ENCODE measurements at regions not wholly inside any gene's neighbourhood (a gene's known extent, or its start where the extent isn't known, plus 50 kb on each side); places are given as distances from the start of the nearest gene placed in this dataset.

DNA sequence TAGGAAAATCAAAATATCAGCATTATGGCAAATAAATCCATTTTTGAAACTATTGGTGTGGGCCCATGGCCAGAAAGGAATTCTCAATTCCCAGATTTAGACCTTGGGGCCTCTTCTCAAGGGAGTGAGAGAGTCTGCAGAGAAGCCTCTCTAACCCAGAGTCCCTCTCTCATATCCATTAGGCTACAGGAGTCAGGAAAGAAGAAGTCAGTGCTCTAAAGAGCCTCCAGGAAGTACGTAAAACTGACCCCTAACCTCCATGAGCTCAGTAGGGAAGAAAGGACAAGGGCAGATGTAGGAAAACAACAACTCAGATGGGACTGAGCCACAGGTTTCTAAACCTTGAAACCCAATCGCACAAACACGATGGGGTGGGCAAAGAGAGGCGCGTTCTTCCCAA lies 479.9 kb upstream of the TNP1 start:
- TF ChIP-seq, protein P1, sequence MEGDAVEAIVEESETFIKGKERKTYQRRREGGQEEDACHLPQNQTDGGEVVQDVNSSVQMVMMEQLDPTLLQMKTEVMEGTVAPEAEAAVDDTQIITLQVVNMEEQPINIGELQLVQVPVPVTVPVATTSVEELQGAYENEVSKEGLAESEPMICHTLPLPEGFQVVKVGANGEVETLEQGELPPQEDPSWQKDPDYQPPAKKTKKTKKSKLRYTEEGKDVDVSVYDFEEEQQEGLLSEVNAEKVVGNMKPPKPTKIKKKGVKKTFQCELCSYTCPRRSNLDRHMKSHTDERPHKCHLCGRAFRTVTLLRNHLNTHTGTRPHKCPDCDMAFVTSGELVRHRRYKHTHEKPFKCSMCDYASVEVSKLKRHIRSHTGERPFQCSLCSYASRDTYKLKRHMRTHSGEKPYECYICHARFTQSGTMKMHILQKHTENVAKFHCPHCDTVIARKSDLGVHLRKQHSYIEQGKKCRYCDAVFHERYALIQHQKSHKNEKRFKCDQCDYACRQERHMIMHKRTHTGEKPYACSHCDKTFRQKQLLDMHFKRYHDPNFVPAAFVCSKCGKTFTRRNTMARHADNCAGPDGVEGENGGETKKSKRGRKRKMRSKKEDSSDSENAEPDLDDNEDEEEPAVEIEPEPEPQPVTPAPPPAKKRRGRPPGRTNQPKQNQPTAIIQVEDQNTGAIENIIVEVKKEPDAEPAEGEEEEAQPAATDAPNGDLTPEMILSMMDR (IDR thresholded peaks at IDR 0.05), result no peak
- no peak for TF ChIP-seq POLR2A (IDR thresholded peaks at IDR 0.05)
